ENCODE measurements at regions not wholly inside any gene's neighbourhood (a gene's known extent, or its start where the extent isn't known, plus 50 kb on each side); places are given as distances from the start of the nearest gene placed in this dataset.

GRCh38 chr5:1670351-1670750 lies 129.3 kb downstream of the MRPL36 start:
- no peak for TF ChIP-seq POLR2AphosphoS5 (IDR thresholded peaks at IDR 0.05; ENCODE audit: low read depth, low read length)
- no peak for TF ChIP-seq CTCF (IDR thresholded peaks at IDR 0.05)
- TF ChIP-seq REST (IDR thresholded peaks at IDR 0.05; ENCODE audit: insufficient read depth in 1 of 2, low read depth in 2 of 2, low read length in 1 of 2) = no peak
- no peak for TF ChIP-seq SIN3A (IDR thresholded peaks at IDR 0.05; ENCODE audit: borderline replicate concordance, insufficient read depth, low read depth, low read length)
- no peak for TF ChIP-seq TCF7L2 (IDR thresholded peaks at IDR 0.05; ENCODE audit: low read depth, low read length)

All from Panc1 (cell line).